A673 (cell line): ENCODE measurements at regions not wholly inside any gene's neighbourhood (a gene's known extent, or its start where the extent isn't known, plus 50 kb on each side); places are given as distances from the start of the nearest gene placed in this dataset.

Experiments used
- BruUV-seq: library from RNA; stranded (reverse); fragments of 400-500 nt; replicated peaks from 2 replicates; lab custom pipeline; 2021; lab: Mats Ljungman, UMichigan
- CTCF ChIA-PET: fragments of 300-600 bp; sonication (Branson Sonifier 250); formaldehyde crosslinking; loops from one replicate; lab custom pipeline; 2022; ENCODE audit warnings: antibody characterized with exemption; lab: Charles Lee
- POLR2A ChIA-PET: fragments of 300-600 bp; sonication (Branson Sonifier 250); formaldehyde crosslinking; loops from one replicate; lab custom pipeline; 2022; ENCODE audit warnings: antibody characterized with exemption; ENCODE audit not compliant: low non-redundant PET; lab: Charles Lee
- DNase-seq: peaks from one replicate; pipeline ENCODE4 v3.0.0-alpha.2; 2015; ENCODE audit warnings: low spot score
- H3K27ac ChIP-seq: fragments of 200-600 bp; sonication (generic); 2 replicates; pipeline ENCODE4 v1.5.1; 2016; ENCODE audit warnings: mixed run types, low read depth, mild to moderate bottlenecking, mixed read lengths, antibody characterized with exemption, low read length; ENCODE audit not compliant: poor library complexity, severe bottlenecking
- H3K27me3 ChIP-seq: fragments of 200-600 bp; sonication (generic); replicated peaks from 2 replicates; pipeline ENCODE4 v1.6.1; 2017; ENCODE audit warnings: mixed run types, low read depth, mild to moderate bottlenecking, mixed read lengths, antibody characterized with exemption, low read length; ENCODE audit not compliant: insufficient read depth, poor library complexity
- H3K36me3 ChIP-seq: fragments of 200-600 bp; sonication (generic); 2 replicates; pipeline ENCODE4 v1.6.1; 2016; ENCODE audit warnings: mixed run types, mild to moderate bottlenecking, mixed read lengths, antibody characterized with exemption, low read length; ENCODE audit not compliant: insufficient read depth, poor library complexity, severe bottlenecking
- H3K4me1 ChIP-seq: fragments of 200-600 bp; sonication (generic); 2 replicates; pipeline ENCODE4 v1.6.1; 2017; ENCODE audit warnings: mixed run types, mild to moderate bottlenecking, mixed read lengths, antibody characterized with exemption, low read length; ENCODE audit not compliant: insufficient read depth, poor library complexity, severe bottlenecking
- H3K4me3 ChIP-seq: fragments of 200-600 bp; sonication (generic); 2 replicates; pipeline ENCODE4 v1.5.1; 2016; ENCODE audit warnings: low read depth, mixed run types, mild to moderate bottlenecking, mixed read lengths, low read length; ENCODE audit not compliant: poor library complexity, severe bottlenecking
- H3K9me3 ChIP-seq: fragments of 200-600 bp; sonication (generic); 2 replicates; pipeline ENCODE4 v1.6.1; 2016; ENCODE audit warnings: mixed run types, low read depth, mild to moderate bottlenecking, mixed read lengths, antibody characterized with exemption, low read length; ENCODE audit not compliant: poor library complexity, severe bottlenecking
- CTCF ChIP-seq: fragments of 300-800, 200-600 bp; sonication (generic); conservative IDR thresholded peaks from 2 replicates; pipeline ENCODE4 v1.5.1; 2017; ENCODE audit warnings: low read depth, mild to moderate bottlenecking, antibody characterized with exemption, low read length, moderate library complexity, mixed read lengths
- EZH2 ChIP-seq: fragments of 200-600 bp; sonication (generic); IDR thresholded peaks from 2 replicates; pipeline ENCODE4 v1.6.1; 2017; ENCODE audit warnings: borderline replicate concordance, low read depth, mild to moderate bottlenecking, mixed read lengths, antibody characterized with exemption, low read length; ENCODE audit not compliant: poor library complexity, severe bottlenecking
- intact Hi-C: fragments of 100-400 bp; cut with micrococcal nuclease; formaldehyde crosslinking; loops from one replicate; pipeline ENCODE4 v1.10.0; 2022; ENCODE audit not compliant: unreplicated experiment

GRCh38 chr6:143619824-143620401, 57.9 kb upstream of the PHACTR2 start:
- Histone ChIP-seq H3K4me1 (no peaks in the 10 kb centered on the region), H3K36me3 (no peaks in the 10 kb centered on the region), H3K4me3 (no peak overlapping the region), H3K9me3 (no peaks in the 10 kb centered on the region), H3K27me3 (no peaks in the 10 kb centered on the region), H3K27ac (no peak overlapping the region)
- ChIA-PET CTCF (no interaction called here), POLR2A (interaction anchor here (0.7 kb wide), 1 partner anchor 343 kb away, joined by 9 read pairs; no protein-coding TSS in a partner anchor)
- no TSS peak for BruUV-seq
- DNase-seq: no peak
- intact Hi-C loops: no loop called here
- TF ChIP-seq CTCF (no peak), EZH2 (no peak)

GRCh38 chr6:143616741-143617140, 61.0 kb upstream of the PHACTR2 start:
- ChIA-PET POLR2A (no interaction called here), CTCF (no interaction called here)
- Histone ChIP-seq H3K9me3 (no peaks in the 10 kb centered on the region), H3K4me3 (no peak overlapping the region), H3K27me3 (no peaks in the 10 kb centered on the region), H3K36me3 (no peaks in the 10 kb centered on the region), H3K4me1 (no peaks in the 10 kb centered on the region), H3K27ac (no peak overlapping the region)
- BruUV-seq: no TSS peak
- TF ChIP-seq EZH2: no peak
- no peak for TF ChIP-seq CTCF
- intact Hi-C loops: no loop called here
- no peak for DNase-seq

- ChIA-PET POLR2A (no interaction called here), CTCF (no interaction called here)
- Histone ChIP-seq H3K27me3 (no peaks in the 10 kb centered on the region), H3K9me3 (no peaks in the 10 kb centered on the region), H3K36me3 (no peaks in the 10 kb centered on the region), H3K27ac (no peak overlapping the region), H3K4me3 (no peak overlapping the region), H3K4me1 (no peaks in the 10 kb centered on the region)
- no peak for DNase-seq
- TF ChIP-seq CTCF: no peak
- no peak for TF ChIP-seq EZH2
- intact Hi-C loops: no loop called here
- no TSS peak for BruUV-seq
Measured at GRCh38 chr6:143615785-143616184, 62.0 kb upstream of the PHACTR2 start.
